Right atrium auricular region (tissue), 2 donors: ENCODE measurements at regions not wholly inside any gene's neighbourhood (a gene's known extent, or its start where the extent isn't known, plus 50 kb on each side); places are given as distances from the start of the nearest gene placed in this dataset.

ENCODE experiments used
- DNase-seq: peaks from one replicate; pipeline ENCODE4 v3.0.0-alpha.2; 2019; ENCODE audit warnings: low spot score
- H3K27ac ChIP-seq, 2 donors: fragments of 200-600 bp; sonication (generic); 1 replicate in 1 of 2; 2 replicates in 1 of 2; pipeline ENCODE4 v1.5.1; 2016 to 2019
- H3K27me3 ChIP-seq, 2 donors: fragments of 200-600 bp; sonication (generic); one replicate each; pipeline versions ENCODE4 v1.5.1 to v1.6.0; 2017 to 2019
- H3K36me3 ChIP-seq: fragments of 200-600 bp; sonication (generic); one replicate; pipeline ENCODE4 v1.5.1; 2016
- H3K4me1 ChIP-seq, 2 donors: fragments of 200-600 bp; sonication (generic); one replicate each; pipeline versions ENCODE4 v1.5.1 to v1.6.0; 2017 to 2019
- H3K4me3 ChIP-seq, 2 donors: fragments of 200-600 bp; sonication (generic); 1 replicate in 1 of 2; 2 replicates in 1 of 2; pipeline ENCODE4 v1.5.1; 2017 to 2019; ENCODE audit warnings: mild to moderate bottlenecking in 1 of 2, moderate library complexity in 1 of 2
- H3K9me3 ChIP-seq, 2 donors: fragments of 200-600 bp; sonication (generic); one replicate each; pipeline ENCODE4 v1.5.1; 2019
- CTCF ChIP-seq, 2 donors: fragments of 200-600 bp; sonication (generic); IDR thresholded peaks; one replicate each; pipeline ENCODE4 v1.5.1; 2019; ENCODE audit warnings: antibody characterized with exemption in 2 of 2

DNA sequence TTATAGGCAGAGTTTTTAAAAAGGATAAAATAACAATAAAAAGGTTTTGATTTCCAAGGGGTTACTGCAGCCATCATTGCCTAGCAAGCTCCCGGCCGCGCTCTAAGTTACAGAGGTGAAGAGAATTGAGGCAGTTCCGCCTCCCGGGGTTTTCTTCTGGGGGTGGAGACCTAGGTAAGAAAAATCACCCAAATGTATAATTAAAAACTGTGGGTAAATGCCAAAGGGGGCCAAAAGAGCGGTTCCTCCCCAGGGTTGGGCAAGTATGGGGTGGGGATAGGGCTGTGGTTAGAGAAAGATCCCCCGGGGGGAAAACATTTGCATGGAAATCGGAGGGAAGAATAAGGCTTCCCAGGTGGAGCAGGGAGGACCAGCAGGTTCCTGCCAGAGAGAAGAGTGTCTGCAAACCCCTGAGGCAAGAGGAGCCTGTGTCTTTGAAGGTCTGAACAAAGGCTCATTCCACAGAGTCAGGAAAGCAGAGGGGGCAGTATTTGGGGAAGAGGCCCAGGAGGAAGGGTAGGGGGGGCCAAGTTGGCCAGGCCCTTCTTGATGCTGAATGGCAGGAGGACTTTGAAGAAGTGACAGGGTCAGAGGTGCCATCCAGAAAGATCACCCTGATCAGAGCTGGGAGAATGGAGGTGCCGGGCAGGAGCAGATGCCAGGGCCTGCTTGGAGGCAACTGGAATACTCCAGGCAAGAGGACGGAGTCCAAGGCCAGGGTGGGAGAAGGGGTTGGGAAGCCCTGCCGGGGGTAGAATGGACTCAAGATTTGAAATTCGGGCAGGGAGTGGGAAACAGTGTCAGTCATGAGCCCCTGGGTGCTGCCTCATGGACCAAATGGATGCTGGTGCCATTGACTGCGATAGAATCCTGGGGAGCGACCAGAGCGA, 152.9 kb upstream of the RGMA start:
- DNase-seq: no peak

DNA sequence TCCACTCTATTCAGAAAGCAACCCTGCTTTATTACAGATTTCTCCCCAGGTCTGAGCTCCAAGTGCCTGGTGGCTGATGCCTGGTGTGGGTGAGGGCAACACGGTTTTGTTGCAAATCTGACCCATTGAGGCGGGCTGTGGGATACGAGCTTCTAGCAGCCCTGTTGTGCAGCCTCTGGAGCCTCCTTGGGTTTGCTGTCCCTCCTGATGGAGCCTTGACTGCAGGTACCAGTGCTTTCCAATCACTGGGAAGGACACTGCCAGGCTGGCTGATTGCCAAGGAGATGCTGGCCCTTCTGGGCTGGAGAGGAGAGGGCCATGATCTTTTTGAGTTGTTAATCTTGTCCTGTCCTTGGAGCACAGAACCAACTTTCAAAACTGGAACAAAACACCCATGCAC, 151.0 kb upstream of the RGMA start:
- TF ChIP-seq CTCF (IDR thresholded peaks at IDR 0.05): no peak
- no peak overlapping the region for H3K4me3 ChIP-seq
- no peaks in the 10 kb centered on the region for H3K4me1 ChIP-seq
- H3K9me3 ChIP-seq: no peaks in the 10 kb centered on the region
- no peaks in the 10 kb centered on the region for H3K27me3 ChIP-seq
- no peak for DNase-seq
- no peaks in the 10 kb centered on the region for H3K36me3 ChIP-seq
- H3K27ac ChIP-seq: no peak overlapping the region

More for the DNA sequence above, 152.9 kb upstream of the RGMA start:
- no peak for TF ChIP-seq CTCF (IDR thresholded peaks at IDR 0.05)
- Histone ChIP-seq H3K36me3 (no peaks in the 10 kb centered on the region), H3K9me3 (no peaks in the 10 kb centered on the region), H3K4me1 (no peaks in the 10 kb centered on the region), H3K4me3 (no peak overlapping the region), H3K27me3 (no peaks in the 10 kb centered on the region), H3K27ac (no peak overlapping the region)

DNA sequence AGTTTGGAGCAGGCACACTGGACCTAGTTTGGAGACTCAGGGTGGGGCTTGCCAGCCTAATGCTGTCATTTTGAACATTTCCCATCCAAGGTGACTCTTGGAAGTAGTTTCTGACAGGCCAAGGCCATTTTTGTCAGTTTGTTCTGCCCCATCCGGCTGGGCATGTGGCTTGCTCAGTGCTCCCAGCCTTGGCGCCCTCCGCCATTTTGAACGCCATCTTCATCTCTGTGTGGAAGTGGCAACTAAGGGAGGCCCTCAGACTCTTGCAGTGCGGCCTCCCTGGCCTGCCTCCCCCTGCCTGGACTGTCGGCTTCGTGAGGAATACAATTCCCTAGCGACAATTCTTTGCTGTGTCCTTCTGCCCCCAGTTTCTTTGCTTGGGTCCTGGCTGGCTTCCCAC, 150.6 kb upstream of the RGMA start:
- no peaks in the 10 kb centered on the region for H3K27me3 ChIP-seq
- TF ChIP-seq CTCF (IDR thresholded peaks at IDR 0.05): no peak
- H3K4me1 ChIP-seq: no peaks in the 10 kb centered on the region
- no peak for DNase-seq
- no peak overlapping the region for H3K4me3 ChIP-seq
- H3K36me3 ChIP-seq: no peaks in the 10 kb centered on the region
- H3K9me3 ChIP-seq: no peaks in the 10 kb centered on the region
- H3K27ac ChIP-seq: no peak overlapping the region

DNA sequence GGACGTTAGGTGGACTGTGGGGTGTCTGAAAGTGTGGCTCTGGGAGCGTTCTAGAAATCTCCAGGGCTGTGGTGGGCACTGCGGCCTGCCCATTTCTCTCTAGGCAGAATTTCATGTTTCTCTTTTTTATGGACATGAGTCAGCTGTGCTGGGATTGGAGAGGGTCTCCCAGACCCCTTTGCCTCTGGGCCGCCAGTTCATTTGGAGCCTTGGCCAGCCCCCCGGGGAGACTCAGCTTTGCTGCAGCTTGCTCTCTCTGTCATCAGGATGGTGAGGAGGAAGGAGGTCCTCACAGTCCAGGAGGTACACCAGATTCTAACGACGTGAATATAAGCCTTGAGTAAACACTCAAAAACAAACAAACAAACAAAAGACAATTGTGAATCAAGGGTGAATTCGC, 149.6 kb upstream of the RGMA start:
- Histone ChIP-seq H3K4me1 (no peaks in the 10 kb centered on the region), H3K27ac (no peak overlapping the region), H3K36me3 (no peaks in the 10 kb centered on the region), H3K9me3 (no peaks in the 10 kb centered on the region), H3K27me3 (no peaks in the 10 kb centered on the region), H3K4me3 (no peak overlapping the region)
- TF ChIP-seq CTCF (IDR thresholded peaks at IDR 0.05): no peak
- no peak for DNase-seq

GRCh38 chr15:93235926-93236780, 147.1 kb upstream of the RGMA start:
- Histone ChIP-seq H3K27me3 (no peaks in the 10 kb centered on the region), H3K4me1 (no peaks in the 10 kb centered on the region), H3K4me3 (no peak overlapping the region), H3K27ac (no peak overlapping the region), H3K36me3 (no peaks in the 10 kb centered on the region), H3K9me3 (no peaks in the 10 kb centered on the region)
- peak; percentile 72 for DNase-seq
- no peak for TF ChIP-seq CTCF (IDR thresholded peaks at IDR 0.05)
